Suprapubic skin (tissue), 3 donors: ENCODE measurements at regions not wholly inside any gene's neighbourhood (a gene's known extent, or its start where the extent isn't known, plus 50 kb on each side); places are given as distances from the start of the nearest gene placed in this dataset.

Experiments
- CTCF ChIP-seq, 2 donors: fragments of 200-600 bp in 1 of 2; fragments of 450-650 bp in 1 of 2; sonication (generic) in 1 of 2; IDR thresholded peaks; one replicate each; pipeline ENCODE4 v1.5.1; 2016 to 2019; ENCODE audit warnings: antibody characterized with exemption in 2 of 2, mild to moderate bottlenecking in 1 of 2, moderate library complexity in 1 of 2
- EP300 ChIP-seq: sonication (generic); formaldehyde crosslinking; IDR thresholded peaks from one replicate; pipeline ENCODE4 v1.6.1; 2017; ENCODE audit warnings: antibody characterized with exemption

GRCh38 chr3:104353951-104354350 is 1012.8 kb upstream of the ALCAM start:
- TF ChIP-seq EP300 (no peak), CTCF (IDR thresholded peaks at IDR 0.05) (no peak)
